ENCODE measurements at regions not wholly inside any gene's neighbourhood (a gene's known extent, or its start where the extent isn't known, plus 50 kb on each side); places are given as distances from the start of the nearest gene placed in this dataset.

DNA sequence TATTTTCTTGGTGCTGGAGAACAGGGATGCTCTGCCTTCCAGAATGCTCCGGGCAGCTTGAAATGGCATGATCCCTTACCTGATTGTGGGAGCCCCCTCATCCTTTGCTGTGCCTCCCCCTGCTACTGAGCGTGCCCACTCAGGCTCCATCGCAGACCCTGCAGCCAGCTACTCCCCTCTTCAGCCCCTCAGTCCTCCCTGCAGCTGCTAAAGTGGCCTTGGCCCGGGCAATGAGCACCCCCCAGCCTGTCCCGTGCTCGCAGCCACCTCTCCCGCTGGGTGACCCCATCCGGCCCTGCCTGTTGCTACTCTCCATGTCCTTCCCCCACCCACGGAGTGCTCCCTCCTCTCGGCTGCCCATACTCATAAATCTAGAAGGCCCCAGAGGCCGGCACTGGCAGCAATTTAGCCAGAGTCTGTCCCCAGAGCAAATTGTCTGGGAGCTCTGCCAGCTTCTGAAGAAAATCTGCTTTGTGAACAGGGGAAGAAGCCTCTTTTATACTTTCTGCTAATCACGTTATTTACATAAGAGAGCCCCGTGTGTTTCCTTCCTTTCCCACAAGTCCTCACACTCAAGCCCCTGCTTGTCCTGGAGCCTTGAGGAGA lies 143.7 kb upstream of the FRMD6 start:
- DNase-seq: peak in 56 of 58 donors; percentile 10 to 90 (median 68)

DNA sequence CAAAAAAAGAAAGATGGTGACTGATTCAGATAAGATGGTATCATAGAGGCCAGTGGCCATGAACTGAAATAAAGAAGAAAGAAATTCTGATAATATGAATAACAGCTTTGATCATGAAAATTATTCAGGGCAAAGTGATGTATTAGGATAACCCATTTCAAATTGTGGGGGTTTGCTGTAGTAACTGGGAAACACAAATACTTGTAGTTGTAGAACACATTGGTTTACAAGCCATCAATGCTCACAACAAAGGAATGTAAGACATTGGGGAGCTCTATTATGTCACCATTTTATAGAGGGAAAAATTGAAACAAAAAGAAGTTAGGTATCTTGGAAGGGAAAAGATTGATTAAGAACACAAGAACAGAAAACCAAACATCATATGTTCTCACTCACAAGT lies 140.4 kb upstream of the FRMD6 start:
- no peak for DNase-seq

DNA sequence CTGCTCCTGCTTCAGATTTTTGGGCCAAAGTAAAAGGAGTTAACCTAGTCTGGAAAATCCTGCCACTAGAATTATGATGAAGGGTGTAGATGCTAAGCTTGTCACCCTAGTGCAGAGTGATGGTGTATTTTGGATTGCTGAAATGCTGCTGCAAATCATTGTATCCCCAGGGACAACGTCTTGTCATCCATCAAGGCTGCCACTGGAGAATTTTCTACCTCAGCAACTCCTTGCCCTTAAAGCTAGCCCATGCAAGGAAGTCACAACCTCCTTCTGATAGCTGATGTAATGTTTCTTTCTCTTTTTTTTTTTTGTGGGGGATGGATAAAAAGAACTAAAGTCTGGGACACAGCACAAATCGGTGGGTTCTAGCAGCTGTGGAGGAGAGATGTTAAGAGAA lies 139.4 kb upstream of the FRMD6 start:
- DNase-seq: no peak

DNA sequence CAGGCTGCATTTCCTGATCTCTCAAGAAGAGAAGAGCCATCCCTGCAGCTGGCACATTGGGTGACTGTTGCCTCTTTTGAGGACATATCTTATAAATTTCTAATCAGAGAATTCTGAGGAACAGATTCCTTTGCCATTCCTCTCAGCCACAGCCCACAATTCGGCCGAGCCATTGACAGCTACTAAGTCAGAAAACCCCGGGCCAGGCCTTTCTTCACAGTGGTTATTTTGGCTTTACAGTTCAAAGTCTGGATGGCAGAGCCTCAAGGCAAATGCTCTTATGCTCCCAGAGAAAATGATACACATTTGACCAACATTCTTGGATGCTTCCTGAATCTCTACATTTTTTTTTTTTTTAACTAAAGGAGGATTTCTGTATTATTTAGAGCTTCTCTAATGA lies 138.4 kb upstream of the FRMD6 start:
- no peak for DNase-seq

DNA sequence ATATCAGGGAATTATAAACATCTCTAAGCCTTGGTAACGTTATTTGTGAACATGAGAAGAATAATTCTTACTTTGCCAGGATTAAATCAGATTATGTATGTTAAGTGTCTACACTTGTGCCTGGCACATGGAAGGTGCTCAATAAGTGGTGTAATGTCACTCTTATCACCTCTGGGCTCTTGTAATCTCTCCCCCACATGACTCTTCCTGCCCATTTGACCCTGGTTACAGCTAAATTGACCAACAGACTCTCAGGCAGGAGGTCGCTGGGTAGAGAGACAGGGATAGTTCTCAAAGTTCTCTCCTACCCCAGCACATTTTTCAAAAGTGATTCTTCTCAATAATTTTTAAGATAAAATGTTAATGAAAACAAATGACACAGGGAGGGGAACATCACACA lies 137.8 kb upstream of the FRMD6 start:
- DNase-seq: no peak

DNA sequence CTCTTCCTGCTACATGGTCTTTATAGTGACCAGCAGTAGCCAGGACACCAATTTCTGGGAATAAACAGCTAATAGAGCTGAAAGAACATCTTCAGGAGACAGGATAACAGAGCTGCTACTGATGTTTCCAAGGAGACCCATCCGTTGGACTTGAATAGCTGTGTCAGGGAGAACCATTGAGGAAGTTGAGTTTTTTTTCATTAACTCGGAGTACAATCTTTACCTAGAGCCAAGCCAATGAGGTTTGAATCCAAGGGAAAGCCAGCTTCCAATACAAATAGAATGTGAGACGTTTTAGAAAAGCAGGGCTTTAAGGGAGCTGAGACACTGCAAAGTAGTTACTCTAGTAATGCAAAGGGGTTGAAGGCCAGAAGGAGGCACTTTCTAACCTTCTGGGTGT lies 136.1 kb upstream of the FRMD6 start:
- DNase-seq: no peak

DNA sequence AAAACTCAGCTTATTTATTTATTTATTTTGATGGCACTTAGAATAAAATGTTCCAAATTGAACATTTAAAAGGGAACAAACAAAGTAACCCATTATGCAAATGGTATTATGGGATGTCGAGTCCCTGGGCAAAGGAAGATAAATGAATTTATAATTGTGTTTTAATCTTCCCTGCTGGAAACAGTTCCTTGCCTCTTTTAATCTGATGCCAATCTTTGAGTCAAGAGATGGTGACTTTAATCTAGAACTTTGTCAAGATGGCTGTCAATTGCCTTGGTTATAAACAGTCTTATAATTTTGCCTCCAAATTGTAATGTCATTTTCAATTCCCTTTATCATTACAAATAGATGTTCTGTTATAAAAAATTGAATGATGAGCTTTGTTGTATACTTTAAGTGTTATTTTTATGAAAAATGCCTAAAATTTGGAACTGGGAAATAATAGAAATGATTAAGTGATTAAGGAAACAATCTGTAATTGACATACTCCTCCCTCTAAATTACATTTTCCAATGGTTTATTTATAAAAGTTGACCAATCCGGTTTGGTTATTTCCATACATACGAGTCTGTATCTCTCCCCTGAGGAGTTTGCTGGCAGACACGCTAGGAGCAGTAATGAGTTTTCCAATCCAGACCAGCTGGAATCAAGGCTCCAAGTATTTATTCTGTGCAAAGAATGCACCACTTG lies 134.9 kb upstream of the FRMD6 start:
- DNase-seq: no peak

DNA sequence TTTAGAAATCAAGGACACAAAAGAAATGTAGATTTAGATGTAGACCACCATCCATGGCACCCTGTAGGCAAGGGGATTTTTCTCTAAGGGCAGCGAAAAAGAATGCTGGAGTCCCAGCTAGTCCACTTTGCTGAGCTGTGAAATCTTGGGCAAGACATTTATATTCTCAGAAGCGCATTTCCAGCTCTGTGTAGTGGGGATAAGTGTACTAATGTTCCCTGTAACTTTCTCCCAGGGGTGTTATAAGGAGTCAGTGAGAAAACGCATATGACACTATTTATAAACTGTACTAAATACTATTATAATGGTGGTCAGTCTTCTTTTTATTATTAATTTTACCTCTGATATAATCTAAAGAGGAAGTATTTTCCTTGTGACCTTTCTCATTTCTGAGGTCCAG lies 133.4 kb upstream of the FRMD6 start:
- DNase-seq: no peak

DNA sequence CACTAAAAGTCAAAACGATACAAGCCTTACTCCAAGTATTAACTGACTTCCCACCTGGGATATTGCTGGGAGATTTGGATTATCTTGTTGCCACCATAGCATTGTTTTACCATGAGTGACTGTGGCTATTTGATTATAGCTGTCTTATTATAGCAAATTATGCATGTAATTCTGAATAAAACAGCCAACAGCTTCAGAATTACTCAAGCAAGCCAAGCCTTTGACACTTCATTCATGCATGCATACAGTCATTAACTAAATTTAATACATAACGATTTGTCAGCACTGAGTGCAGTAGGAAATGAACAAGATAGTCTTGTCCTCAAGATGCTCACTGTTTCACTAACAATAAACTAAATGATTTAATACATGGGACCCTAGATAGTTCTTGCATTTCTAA lies 133.0 kb upstream of the FRMD6 start:
- DNase-seq: no peak

DNA sequence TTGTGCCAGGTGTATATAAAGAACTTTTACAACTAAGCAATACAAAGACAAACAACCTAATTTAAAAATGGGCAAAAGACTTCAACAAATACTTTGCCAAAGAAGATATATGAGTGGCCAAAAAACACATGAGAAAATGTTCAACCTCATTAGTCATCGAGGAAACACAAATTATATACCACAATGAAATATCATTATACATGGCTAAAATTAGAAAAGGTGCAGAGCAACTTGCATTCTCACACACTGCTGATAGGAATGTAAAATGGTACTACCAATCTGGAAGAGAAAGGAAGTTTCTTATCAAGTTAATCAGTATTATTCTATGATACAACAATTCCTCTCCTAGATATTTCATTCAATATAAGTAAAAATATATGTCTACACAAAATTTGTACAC lies 131.6 kb upstream of the FRMD6 start:
- no peak for DNase-seq

DNA sequence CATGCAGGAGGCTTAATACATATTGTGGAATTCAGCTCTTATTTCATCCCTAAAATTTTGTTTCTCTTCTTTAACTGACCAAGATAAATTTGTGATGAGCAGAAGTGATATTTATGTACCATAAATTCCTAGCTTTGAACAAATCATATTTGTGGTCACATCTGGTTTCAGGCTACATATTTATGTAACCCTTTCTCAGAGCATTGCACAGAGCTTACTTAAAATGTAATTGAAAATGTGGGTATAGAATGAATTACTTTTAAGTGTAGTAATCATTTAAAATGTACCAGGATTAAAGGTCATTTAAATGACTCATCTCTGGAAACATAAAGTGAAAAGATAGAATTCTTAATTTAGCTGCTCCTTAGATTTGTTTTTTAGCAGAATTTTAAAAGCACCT lies 129.9 kb upstream of the FRMD6 start:
- DNase-seq: no peak

DNA sequence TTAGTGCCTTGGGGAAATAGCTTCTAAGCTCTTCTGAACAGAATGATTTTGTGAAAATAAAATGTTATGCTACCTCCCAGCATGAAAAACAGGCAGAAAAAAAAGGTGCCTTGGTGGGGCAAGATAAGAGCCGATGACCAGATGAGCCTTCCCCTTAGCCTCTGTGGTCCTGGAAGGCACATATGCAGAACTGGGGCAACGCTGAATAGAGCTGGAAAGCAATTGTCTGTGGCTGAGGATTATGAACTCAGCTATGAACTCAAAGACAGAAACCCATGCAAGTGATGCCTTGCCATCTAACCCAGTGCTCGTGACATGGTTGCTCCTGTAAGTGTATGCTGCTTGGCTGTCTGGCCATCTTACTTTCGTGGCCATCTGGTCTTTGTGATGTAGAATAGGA lies 128.5 kb upstream of the FRMD6 start:
- DNase-seq: no peak

DNA sequence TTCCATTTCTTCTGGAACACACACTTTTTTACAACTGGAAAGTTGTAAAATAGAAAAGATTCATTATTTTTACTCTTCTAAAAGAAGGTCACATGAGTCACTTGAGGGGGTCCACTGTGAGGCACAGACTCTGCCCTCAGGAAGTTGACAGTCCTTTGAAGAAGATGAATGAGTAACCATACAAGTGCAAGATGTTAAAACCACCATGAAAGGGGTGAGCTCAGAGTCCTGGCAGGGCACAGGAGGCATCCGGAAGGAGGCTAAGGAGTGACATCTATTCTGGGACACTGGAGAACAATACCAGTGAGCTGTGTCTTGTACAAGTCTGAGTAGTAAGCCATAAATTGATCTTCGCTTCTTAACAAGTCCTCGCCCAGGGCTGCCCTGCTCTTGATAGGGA lies 126.0 kb upstream of the FRMD6 start:
- no peak for DNase-seq

DNA sequence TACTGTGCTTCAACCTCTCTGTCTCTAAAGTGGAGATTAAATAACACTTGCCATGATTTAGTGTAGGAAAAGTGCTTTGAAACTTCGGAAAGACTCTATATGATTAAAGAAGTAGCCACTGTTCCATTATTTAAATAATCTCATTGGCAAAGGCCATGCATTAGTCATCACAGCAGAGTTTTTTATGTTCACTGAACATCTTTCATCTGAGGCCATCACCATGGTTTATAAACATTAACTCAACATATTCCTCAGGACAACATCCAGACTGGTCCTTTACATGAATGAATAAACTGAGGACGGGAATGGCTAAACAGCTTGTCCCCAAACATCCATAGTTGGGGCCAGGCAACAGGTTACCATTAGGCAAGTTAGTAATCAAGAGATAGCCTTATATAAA lies 124.6 kb upstream of the FRMD6 start:
- no peak for DNase-seq

DNA sequence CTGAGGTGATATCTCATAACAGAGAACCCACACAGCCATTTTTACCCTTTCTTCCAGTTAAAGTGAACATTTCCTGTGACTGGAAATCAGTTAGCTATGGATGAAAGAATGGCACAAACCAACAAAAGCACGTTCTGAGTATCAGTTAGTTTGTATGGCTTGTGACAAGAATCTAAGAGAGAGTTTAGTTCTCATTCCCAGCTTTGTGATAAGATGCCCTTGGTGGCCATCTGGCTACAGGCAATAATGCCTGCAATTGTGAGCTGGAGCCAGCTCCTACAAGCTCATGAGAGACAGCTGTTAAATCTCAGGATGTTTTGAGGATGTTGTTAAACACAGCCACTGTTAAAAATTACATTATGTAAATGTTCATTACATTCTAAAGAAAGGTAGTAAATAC lies 122.0 kb upstream of the FRMD6 start:
- no peak for DNase-seq

DNA sequence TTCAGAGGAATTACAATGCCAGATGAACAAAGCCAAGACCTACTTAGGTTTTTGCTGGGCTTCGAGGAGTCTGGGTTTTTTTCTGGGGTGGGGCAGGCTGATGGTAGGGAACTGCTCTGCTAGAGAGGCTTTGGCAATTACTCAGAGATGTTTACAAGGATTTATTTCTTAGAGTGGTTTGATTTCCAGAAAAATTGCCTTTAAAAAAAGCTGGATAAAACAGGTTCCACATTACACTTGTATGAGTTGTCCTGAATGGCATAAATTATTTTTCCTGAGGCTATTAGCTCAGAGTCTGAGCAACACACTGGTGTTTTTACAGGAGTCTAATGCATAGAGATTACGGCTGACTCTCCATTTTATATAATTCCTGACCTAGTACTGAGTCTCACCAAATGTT lies 118.5 kb upstream of the FRMD6 start:
- no peak for DNase-seq

DNA sequence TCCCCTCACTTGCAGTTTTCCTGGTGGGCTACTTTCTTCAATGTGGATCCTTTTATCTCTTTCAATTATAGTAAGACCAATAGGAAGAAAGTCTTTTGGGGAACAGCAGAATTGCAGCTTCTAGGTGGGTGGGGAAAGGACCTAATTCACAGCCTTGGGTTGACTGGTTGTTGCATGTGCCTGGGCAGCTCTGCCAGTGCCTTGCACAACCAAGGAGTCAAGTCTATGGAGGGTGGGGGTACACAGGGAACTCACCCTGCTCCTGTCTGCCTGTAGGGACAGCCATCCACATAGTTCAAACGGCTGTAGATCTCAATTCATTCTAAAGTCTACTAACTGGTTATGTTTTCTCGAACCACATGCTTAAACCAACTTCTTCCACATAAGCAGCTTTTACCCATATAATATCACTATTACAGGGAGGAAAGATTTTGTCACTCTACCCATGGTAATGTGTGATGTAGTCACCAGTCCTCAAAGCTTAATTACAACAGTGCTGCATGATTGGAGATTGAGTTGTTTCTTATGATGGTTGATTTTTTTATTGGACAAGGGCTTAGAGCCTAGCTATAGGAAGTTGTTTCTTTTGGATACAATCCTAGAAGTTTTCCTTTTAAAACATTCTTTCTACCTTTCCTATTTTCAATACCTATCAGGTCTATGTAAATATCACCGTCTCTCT lies 117.7 kb upstream of the FRMD6 start:
- no peak for DNase-seq

DNA sequence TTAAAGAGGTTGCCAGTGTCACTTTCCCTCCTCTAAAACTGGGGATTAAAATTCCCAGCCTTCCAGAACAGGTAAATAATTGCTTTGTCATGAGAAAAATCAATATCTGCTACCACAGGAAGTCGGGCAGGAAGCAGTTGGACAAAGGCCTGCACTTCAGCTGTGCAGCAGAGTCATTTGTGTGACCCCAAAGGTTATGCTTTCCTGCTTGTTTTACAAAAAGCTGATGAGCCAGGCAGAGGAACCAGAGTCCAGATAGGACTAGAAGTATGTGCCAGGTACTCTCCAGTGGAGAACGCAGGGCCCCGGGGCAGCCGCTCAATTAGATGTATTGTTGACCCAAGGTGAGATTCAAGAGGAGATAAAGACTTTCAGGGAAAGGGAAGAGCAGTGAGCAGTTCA lies 117.1 kb upstream of the FRMD6 start:
- DNase-seq: no peak

DNA sequence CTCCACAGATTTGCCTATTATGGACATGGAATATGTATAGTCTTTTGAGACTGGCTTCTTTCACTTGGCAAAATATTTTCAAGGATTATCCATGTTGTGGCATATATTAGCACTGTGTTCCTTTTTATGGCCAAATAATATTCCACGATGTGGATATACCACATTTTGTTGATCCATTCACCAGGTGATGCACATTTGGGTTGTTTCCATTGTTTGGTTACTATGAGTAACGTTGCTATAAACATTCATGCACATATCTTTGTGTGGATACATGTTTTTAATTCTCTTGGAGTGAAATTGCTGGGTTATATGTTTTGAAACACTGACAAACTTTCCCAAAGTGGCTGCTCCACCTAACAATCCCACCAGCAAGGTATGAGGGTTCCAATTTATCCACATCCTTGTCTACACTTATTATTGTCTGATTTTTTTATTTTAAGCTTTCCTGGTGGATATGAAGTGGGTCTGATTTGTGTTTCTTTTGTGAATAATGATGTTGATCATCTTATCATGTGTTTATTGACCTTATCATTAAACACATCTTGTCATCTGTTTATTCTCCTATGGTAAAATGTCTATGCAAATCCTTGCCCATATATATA lies 116.2 kb upstream of the FRMD6 start:
- no peak for DNase-seq

DNA sequence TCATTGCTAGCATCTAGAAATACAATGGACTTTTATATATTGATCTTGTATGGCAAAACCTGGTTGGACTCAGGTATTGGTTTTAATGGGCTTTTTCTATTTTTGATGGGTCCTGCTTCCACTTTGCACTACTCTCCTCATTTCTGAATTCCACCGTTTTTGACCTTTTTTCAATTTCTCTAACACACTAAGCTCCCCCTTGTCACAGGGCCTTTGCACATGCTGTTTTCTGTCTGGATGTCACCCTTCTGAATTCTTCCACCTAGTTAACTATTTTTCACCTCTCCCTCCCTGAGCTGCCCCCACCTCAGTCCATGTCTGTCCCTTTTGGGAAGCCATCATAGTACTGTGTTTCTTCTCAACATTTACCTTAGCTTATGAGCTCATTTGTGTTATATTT lies 112.7 kb upstream of the FRMD6 start:
- no peak for DNase-seq

DNA sequence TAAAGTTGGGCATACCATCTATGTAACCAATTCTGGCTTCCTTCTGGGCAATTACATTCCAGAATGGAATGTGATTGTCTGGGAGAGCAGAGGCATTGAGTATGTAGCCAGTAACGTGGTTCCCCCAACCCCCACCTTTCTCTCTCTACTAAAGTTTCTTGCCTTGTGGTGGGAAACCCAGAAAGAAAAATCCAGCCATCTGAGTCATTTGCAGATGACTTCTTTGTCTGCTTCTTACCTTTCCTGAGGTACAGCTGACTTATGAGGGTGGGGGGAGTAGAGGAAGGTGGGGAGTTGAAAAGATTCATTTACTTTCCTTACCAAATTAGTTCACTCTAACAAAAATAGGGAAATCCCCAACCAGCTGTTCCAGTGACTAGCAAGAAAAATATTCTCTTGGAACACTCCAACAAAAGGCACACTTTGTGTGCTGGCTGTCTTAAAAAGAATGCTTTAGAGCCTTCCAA lies 112.1 kb upstream of the FRMD6 start:
- no peak for DNase-seq

DNA sequence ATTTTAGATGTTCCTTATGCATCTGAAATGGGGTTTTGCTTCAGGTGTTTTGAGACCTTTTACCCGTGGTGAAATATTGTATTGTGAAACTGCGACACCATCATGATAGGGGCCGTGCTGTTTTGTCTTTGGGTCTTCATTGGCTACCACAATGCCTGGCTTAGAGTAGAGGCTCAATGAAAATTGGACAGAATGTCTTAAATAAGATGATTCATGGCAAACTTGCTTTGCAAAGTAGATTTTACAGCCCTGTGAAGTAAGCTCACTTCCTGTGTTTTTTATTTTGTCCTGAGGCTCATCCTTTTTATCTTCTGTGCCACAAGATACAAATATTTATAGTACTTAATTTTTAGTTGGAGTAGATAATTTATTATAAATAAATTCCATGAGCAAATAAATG lies 111.3 kb upstream of the FRMD6 start:
- no peak for DNase-seq

DNA sequence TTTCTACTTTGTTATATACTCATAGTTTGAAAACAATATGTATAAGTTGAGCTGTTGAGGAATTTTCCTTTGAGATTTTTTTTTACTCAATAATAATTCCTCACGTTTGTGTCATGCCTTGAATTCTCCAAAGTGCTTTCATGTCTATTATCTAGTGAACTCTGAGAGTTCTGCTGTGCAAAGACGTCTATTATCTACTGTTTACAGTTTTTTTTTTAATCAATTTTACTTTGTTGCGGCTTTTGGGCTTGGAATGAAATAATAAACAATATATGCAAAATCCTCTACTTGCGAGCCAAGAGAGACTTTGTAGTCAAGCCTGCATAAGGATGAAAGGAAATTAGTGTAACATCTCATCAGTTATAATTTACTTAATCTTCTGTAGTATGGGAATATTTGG lies 107.2 kb upstream of the FRMD6 start:
- DNase-seq: no peak
